Left lung (tissue), 4 donors: ENCODE measurements at regions not wholly inside any gene's neighbourhood (a gene's known extent, or its start where the extent isn't known, plus 50 kb on each side); places are given as distances from the start of the nearest gene placed in this dataset.

Experiments
- ATAC-seq: fragments of 200-7000 bp; cut with Tn5 transposase; one replicate; pipeline ENCODE4 v1.9.1; 2020; ENCODE audit warnings: moderate library complexity
- DNase-seq, 4 donors: peaks; one replicate each; pipeline ENCODE4 v3.0.0-alpha.2; 2013 to 2020
- H3K27ac ChIP-seq, 2 donors: fragments of 200-600 bp; sonication (generic) in 1 of 2; one replicate each; pipeline versions ENCODE4 v1.5.0 to v1.8.0; 2020 to 2021
- H3K27me3 ChIP-seq, 2 donors: fragments of 200-600 bp; sonication (generic) in 1 of 2; one replicate each; pipeline versions ENCODE4 v1.5.0 to v1.8.0; 2020 to 2021
- H3K36me3 ChIP-seq, 2 donors: fragments of 200-600 bp; sonication (generic) in 1 of 2; one replicate each; pipeline versions ENCODE4 v1.5.0 to v1.8.0; 2020 to 2021
- H3K4me1 ChIP-seq, 2 donors: fragments of 200-600 bp; one replicate each; pipeline ENCODE4 v1.8.0; 2021
- H3K4me3 ChIP-seq, 2 donors: fragments of 200-600 bp; sonication (generic) in 1 of 2; one replicate each; pipeline versions ENCODE4 v1.5.0 to v1.8.0; 2020 to 2021; ENCODE audit warnings: mild to moderate bottlenecking in 1 of 2
- H3K9me3 ChIP-seq, 2 donors: fragments of 200-600 bp; sonication (generic) in 1 of 2; one replicate each; pipeline versions ENCODE4 v1.5.0 to v1.8.0; 2020 to 2021
- intact Hi-C, 2 donors: fragments of 100-400 bp; cut with DNase I; formaldehyde crosslinking; loops; one replicate each; pipeline versions ENCODE4 v1.11.2 to v1.14.2; 2022
- TF ChIP-seq, protein P1 (sequence below), 2 donors: fragments of 200-600 bp; sonication (generic) in 1 of 2; IDR thresholded peaks; one replicate each; pipeline versions ENCODE4 v1.5.0 to v1.8.0; 2021; ENCODE audit warnings: antibody characterized with exemption in 2 of 2
- donor health status: DM: no; HTN: yes; CAD: no.
- donor health status: DM: no; HTN: no; CAD: no.

- intact Hi-C loops = no loop called here
- DNase-seq (no peak), ATAC-seq (no peak)
- H3K9me3 ChIP-seq = peaks cover 0 to 8% of the 10 kb centered on the region in 2 donors
- no peak overlapping the region for H3K27ac ChIP-seq
- TF ChIP-seq, protein P1, sequence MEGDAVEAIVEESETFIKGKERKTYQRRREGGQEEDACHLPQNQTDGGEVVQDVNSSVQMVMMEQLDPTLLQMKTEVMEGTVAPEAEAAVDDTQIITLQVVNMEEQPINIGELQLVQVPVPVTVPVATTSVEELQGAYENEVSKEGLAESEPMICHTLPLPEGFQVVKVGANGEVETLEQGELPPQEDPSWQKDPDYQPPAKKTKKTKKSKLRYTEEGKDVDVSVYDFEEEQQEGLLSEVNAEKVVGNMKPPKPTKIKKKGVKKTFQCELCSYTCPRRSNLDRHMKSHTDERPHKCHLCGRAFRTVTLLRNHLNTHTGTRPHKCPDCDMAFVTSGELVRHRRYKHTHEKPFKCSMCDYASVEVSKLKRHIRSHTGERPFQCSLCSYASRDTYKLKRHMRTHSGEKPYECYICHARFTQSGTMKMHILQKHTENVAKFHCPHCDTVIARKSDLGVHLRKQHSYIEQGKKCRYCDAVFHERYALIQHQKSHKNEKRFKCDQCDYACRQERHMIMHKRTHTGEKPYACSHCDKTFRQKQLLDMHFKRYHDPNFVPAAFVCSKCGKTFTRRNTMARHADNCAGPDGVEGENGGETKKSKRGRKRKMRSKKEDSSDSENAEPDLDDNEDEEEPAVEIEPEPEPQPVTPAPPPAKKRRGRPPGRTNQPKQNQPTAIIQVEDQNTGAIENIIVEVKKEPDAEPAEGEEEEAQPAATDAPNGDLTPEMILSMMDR (IDR thresholded peaks at IDR 0.05) = no peak
- no peak overlapping the region for H3K4me3 ChIP-seq
- no peaks in the 10 kb centered on the region for H3K4me1 ChIP-seq
- no peaks in the 10 kb centered on the region for H3K27me3 ChIP-seq
- H3K36me3 ChIP-seq = no peaks in the 10 kb centered on the region
Observed at GRCh38 chr17:13702266-13702665, 100.5 kb upstream of the HS3ST3A1 start.

DNA sequence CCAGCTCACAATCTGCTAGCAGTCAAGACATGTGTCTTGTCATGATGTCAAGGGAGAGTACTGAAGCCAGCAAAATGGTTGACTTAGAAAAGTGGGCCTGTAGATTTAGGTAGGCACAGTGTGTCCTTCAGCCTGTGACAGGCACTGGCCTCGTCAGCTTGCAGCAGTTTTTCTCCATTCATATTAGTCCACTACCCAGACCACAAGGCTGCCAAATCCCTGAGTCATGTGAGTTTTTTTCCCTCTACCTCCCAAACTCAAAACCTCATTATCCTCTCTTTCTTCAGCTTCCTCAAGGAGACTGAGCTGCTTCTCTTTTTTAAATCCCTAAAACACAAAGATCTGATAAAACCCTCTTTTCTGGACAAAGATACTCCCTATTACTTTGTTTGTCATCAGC, 102.6 kb upstream of the HS3ST3A1 start:
- H3K36me3 ChIP-seq = no peaks in the 10 kb centered on the region
- H3K27ac ChIP-seq = no peak overlapping the region
- no peaks in the 10 kb centered on the region for H3K27me3 ChIP-seq
- TF ChIP-seq, protein P1 (IDR thresholded peaks at IDR 0.05) = no peak
- DNase-seq = no peak
- ATAC-seq = no peak
- H3K4me1 ChIP-seq = no peaks in the 10 kb centered on the region
- H3K4me3 ChIP-seq = no peak overlapping the region
- no peaks in the 10 kb centered on the region for H3K9me3 ChIP-seq
- intact Hi-C loops = no loop called here

- intact Hi-C loops = no loop called here
- TF ChIP-seq, protein P1 (IDR thresholded peaks at IDR 0.05) = no peak
Observed at GRCh38 chr17:13705221-13705620, 103.5 kb upstream of the HS3ST3A1 start.

DNA sequence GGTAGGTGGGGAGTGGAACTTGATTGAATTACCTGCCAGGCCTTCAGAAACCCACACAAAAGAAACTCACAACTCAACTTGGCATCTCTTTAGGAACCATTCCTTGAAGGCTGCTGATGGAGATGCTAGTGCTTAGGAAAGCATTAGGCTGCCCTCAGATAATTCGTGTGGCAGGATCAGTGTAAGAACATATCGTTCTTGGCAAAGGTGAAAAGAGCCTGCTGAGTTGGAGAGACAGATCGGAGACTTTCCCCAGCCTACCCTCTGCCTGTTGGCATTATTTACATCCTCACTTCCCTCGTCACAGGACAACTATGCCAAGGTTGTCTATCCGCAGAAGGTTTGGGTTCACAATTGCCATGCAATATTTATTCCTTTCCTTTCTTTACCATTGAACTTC, 120.0 kb upstream of the HS3ST3A1 start:
- Histone ChIP-seq H3K4me3 (no peak overlapping the region), H3K36me3 (no peaks in the 10 kb centered on the region), H3K27ac (no peak overlapping the region), H3K4me1 (no peaks in the 10 kb centered on the region), H3K27me3 (no peaks in the 10 kb centered on the region), H3K9me3 (peaks cover 0 to 5% of the 10 kb centered on the region in 2 donors)
- ATAC-seq (no peak), DNase-seq (no peak)
- TF ChIP-seq, protein P1 (IDR thresholded peaks at IDR 0.05) = no peak
- intact Hi-C loops = no loop called here

More at GRCh38 chr17:13705221-13705620, 103.5 kb upstream of the HS3ST3A1 start:
- Histone ChIP-seq H3K4me3 (no peak overlapping the region), H3K36me3 (no peaks in the 10 kb centered on the region), H3K9me3 (no peaks in the 10 kb centered on the region), H3K4me1 (no peaks in the 10 kb centered on the region), H3K27ac (no peak overlapping the region), H3K27me3 (no peaks in the 10 kb centered on the region)
- DNase-seq (no peak), ATAC-seq (no peak)

GRCh38 chr17:13725288-13725990, 123.7 kb upstream of the HS3ST3A1 start:
- Histone ChIP-seq H3K9me3 (no peaks in the 10 kb centered on the region), H3K27ac (no peak overlapping the region), H3K36me3 (no peaks in the 10 kb centered on the region), H3K4me3 (no peak overlapping the region), H3K27me3 (no peaks in the 10 kb centered on the region), H3K4me1 (no peaks in the 10 kb centered on the region)
- intact Hi-C loops = no loop called here
- TF ChIP-seq, protein P1 (IDR thresholded peaks at IDR 0.05) = no peak
- ATAC-seq = no peak
- DNase-seq = no peak
